Right ventricle myocardium superior (tissue), 1 donor: ENCODE measurements at regions not wholly inside any gene's neighbourhood (a gene's known extent, or its start where the extent isn't known, plus 50 kb on each side); places are given as distances from the start of the nearest gene placed in this dataset.
"Not testable (repeated sequence)": the region's sequence is repeated elsewhere in the genome, so short reads cannot be mapped to it uniquely, and the experiment has no call there.

ENCODE experiments used
- ATAC-seq: fragments of 200-7000 bp; cut with Tn5 transposase; one replicate; pipeline ENCODE4 v1.9.1; 2020; ENCODE audit warnings: mild to moderate bottlenecking; ENCODE audit not compliant: poor library complexity
- DNase-seq: peaks from one replicate; pipeline ENCODE4 v3.0.0-alpha.2; 2020
- intact Hi-C: fragments of 100-400 bp; cut with DNase I; formaldehyde crosslinking; loops from one replicate; pipeline ENCODE4 v1.11.2; 2022
- donor health status: DM: no; HTN: yes; CAD: no; lungs with severe emphysema.

GRCh38 chr5:120152931-120153330 is 311.2 kb upstream of the PRR16 start:
- intact Hi-C loops, result no loop called here

GRCh38 chr5:120153551-120153950 is 310.5 kb upstream of the PRR16 start:
- ATAC-seq (no peak), DNase-seq (no peak)
- intact Hi-C loops, result no loop called here

More at GRCh38 chr5:120152931-120153330, 311.2 kb upstream of the PRR16 start:
- no peak for DNase-seq
- ATAC-seq, result no peak

GRCh38 chr5:120155873-120156272 is 308.2 kb upstream of the PRR16 start:
- no peak for ATAC-seq
- no peak for DNase-seq
- intact Hi-C loops, result no loop called here

- intact Hi-C loops, result no loop called here
- no peak for DNase-seq
- ATAC-seq, result no peak
Measured at GRCh38 chr5:120158211-120158610, 305.9 kb upstream of the PRR16 start.

- intact Hi-C loops, result no loop called here
- DNase-seq (no peak), ATAC-seq (peak; percentile 64)
Measured at GRCh38 chr5:120159155-120159554, 304.9 kb upstream of the PRR16 start.

- intact Hi-C loops, result no loop called here
Measured at GRCh38 chr5:120160124-120160895, 303.8 kb upstream of the PRR16 start.

GRCh38 chr5:120162321-120162720 is 301.8 kb upstream of the PRR16 start:
- intact Hi-C loops, result no loop called here
- DNase-seq (no peak), ATAC-seq (no peak)

More at GRCh38 chr5:120160124-120160895, 303.8 kb upstream of the PRR16 start:
- no peak for ATAC-seq
- DNase-seq, result no peak

GRCh38 chr5:120164037-120164436 is 300.1 kb upstream of the PRR16 start:
- intact Hi-C loops, result no loop called here
- no peak for DNase-seq

GRCh38 chr5:120164986-120165385 is 299.1 kb upstream of the PRR16 start:
- ATAC-seq (no peak), DNase-seq (no peak)
- intact Hi-C loops, result no loop called here

More at GRCh38 chr5:120164037-120164436, 300.1 kb upstream of the PRR16 start:
- ATAC-seq, result no peak

GRCh38 chr5:120173125-120173524 is 291.0 kb upstream of the PRR16 start:
- intact Hi-C loops, result no loop called here
- DNase-seq (no peak), ATAC-seq (no peak)

- intact Hi-C loops, result no loop called here
- DNase-seq (no peak), ATAC-seq (no peak)
Measured at GRCh38 chr5:120174089-120174488, 290.0 kb upstream of the PRR16 start.

GRCh38 chr5:120181238-120181637 is 282.9 kb upstream of the PRR16 start:
- ATAC-seq, DNase-seq, intact Hi-C loops: not testable (repeated sequence)

- DNase-seq, ATAC-seq, intact Hi-C loops: not testable (repeated sequence)
Measured at GRCh38 chr5:120194650-120195049, 269.4 kb upstream of the PRR16 start.

GRCh38 chr5:120199559-120199958 is 264.5 kb upstream of the PRR16 start:
- ATAC-seq (no peak), DNase-seq (no peak)
- intact Hi-C loops, result no loop called here

GRCh38 chr5:120207129-120207528 is 257.0 kb upstream of the PRR16 start:
- intact Hi-C loops, result no loop called here
- DNase-seq (no peak), ATAC-seq (no peak)

GRCh38 chr5:120217001-120217400 is 247.1 kb upstream of the PRR16 start:
- no peak for DNase-seq
- intact Hi-C loops, result no loop called here
- no peak for ATAC-seq

GRCh38 chr5:120219988-120220387 is 244.1 kb upstream of the PRR16 start:
- ATAC-seq (no peak), DNase-seq (no peak)
- intact Hi-C loops, result no loop called here

- DNase-seq (no peak), ATAC-seq (no peak)
- intact Hi-C loops, result no loop called here
Measured at GRCh38 chr5:120225524-120225923, 238.6 kb upstream of the PRR16 start.

- DNase-seq, result no peak
- no peak for ATAC-seq
- intact Hi-C loops, result no loop called here
Measured at GRCh38 chr5:120228262-120229031, 235.7 kb upstream of the PRR16 start.

- intact Hi-C loops, result no loop called here
- DNase-seq (no peak), ATAC-seq (no peak)
Measured at GRCh38 chr5:120229036-120229435, 235.1 kb upstream of the PRR16 start.
